ENCODE measurements at regions not wholly inside any gene's neighbourhood (a gene's known extent, or its start where the extent isn't known, plus 50 kb on each side); places are given as distances from the start of the nearest gene placed in this dataset.

- Histone ChIP-seq H3K36me3 (no peaks in the 10 kb centered on the region), H3K27me3 (replicated peaks; ENCODE audit: insufficient read depth) (no peaks in the 10 kb centered on the region), H3K9me3 (no peaks in the 10 kb centered on the region), H3K4me3 (no peak overlapping the region), H3K4me1 (replicated peaks) (no peaks in the 10 kb centered on the region), H3K27ac (no peak overlapping the region)
- no peak for DNase-seq (ENCODE audit: low spot score)
- intact Hi-C loops (cut with DNase I) = no loop called here
- TF ChIP-seq POLR2A (IDR thresholded peaks at IDR 0.05) = no peak
- no peak for TF ChIP-seq POLR2AphosphoS5 (IDR thresholded peaks at IDR 0.05)
- TF ChIP-seq CTCF (IDR thresholded peaks at IDR 0.05) = no peak
- WGBS = 88% methylated on average over 13 of the region's 13 CpGs
Observed at GRCh38 chr10:70954381-70955176, 66.2 kb upstream of the PCBD1 start.

- intact Hi-C loops (cut with DNase I) = no loop called here
- H3K27ac ChIP-seq = no peak overlapping the region
- DNase-seq (ENCODE audit: low spot score) = no peak
- no peaks in the 10 kb centered on the region for H3K4me1 ChIP-seq (replicated peaks)
- WGBS = 71% methylated on average over 7 of the region's 7 CpGs
- H3K4me3 ChIP-seq = no peak overlapping the region
- TF ChIP-seq POLR2A (IDR thresholded peaks at IDR 0.05) (no peak), POLR2AphosphoS5 (IDR thresholded peaks at IDR 0.05) (no peak), CTCF (IDR thresholded peaks at IDR 0.05) (no peak)
- H3K9me3 ChIP-seq = no peaks in the 10 kb centered on the region
- H3K27me3 ChIP-seq (replicated peaks; ENCODE audit: insufficient read depth) = no peaks in the 10 kb centered on the region
- H3K36me3 ChIP-seq = no peaks in the 10 kb centered on the region
Observed at GRCh38 chr10:70956029-70956759, 67.8 kb upstream of the PCBD1 start.

GRCh38 chr10:70958396-70958795 lies 70.0 kb upstream of the PCBD1 start:
- WGBS = 96% methylated on average over 3 of the region's 3 CpGs
- intact Hi-C loops (cut with DNase I) = no loop called here

GRCh38 chr10:70960316-70960715 lies 72.0 kb upstream of the PCBD1 start:
- DNase-seq (ENCODE audit: low spot score) = no peak
- no peaks in the 10 kb centered on the region for H3K36me3 ChIP-seq
- H3K9me3 ChIP-seq = no peaks in the 10 kb centered on the region
- H3K4me1 ChIP-seq (replicated peaks) = no peaks in the 10 kb centered on the region
- no peak overlapping the region for H3K4me3 ChIP-seq
- WGBS = 97% methylated on average over 2 of the region's 2 CpGs
- intact Hi-C loops (cut with DNase I) = no loop called here
- H3K27ac ChIP-seq = no peak overlapping the region
- TF ChIP-seq POLR2A (IDR thresholded peaks at IDR 0.05) (no peak), POLR2AphosphoS5 (IDR thresholded peaks at IDR 0.05) (no peak), CTCF (IDR thresholded peaks at IDR 0.05) (no peak)
- H3K27me3 ChIP-seq (replicated peaks; ENCODE audit: insufficient read depth) = no peaks in the 10 kb centered on the region

More at GRCh38 chr10:70958396-70958795, 70.0 kb upstream of the PCBD1 start:
- no peak overlapping the region for H3K4me3 ChIP-seq
- no peak overlapping the region for H3K27ac ChIP-seq
- DNase-seq (ENCODE audit: low spot score) = no peak
- H3K4me1 ChIP-seq (replicated peaks) = no peaks in the 10 kb centered on the region
- H3K36me3 ChIP-seq = no peaks in the 10 kb centered on the region
- no peak for TF ChIP-seq CTCF (IDR thresholded peaks at IDR 0.05)
- TF ChIP-seq POLR2A (IDR thresholded peaks at IDR 0.05) = no peak
- TF ChIP-seq POLR2AphosphoS5 (IDR thresholded peaks at IDR 0.05) = no peak
- H3K27me3 ChIP-seq (replicated peaks; ENCODE audit: insufficient read depth) = no peaks in the 10 kb centered on the region
- H3K9me3 ChIP-seq = no peaks in the 10 kb centered on the region
